ENCODE measurements at regions not wholly inside any gene's neighbourhood (a gene's known extent, or its start where the extent isn't known, plus 50 kb on each side); places are given as distances from the start of the nearest gene placed in this dataset.

GRCh38 chr13:37950016-37950415, 80.4 kb upstream of the TRPC4 start:
- no peak for DNase-seq

GRCh38 chr13:37947419-37948140, 78.0 kb upstream of the TRPC4 start:
- DNase-seq (no peak), ATAC-seq (no peak)
- intact Hi-C loops (cut with DNase I, micrococcal nuclease) = no loop called here

More at GRCh38 chr13:37950016-37950415, 80.4 kb upstream of the TRPC4 start:
- intact Hi-C loops (cut with DNase I, micrococcal nuclease) = no loop called here
- ATAC-seq = no peak

- no peak for ATAC-seq
- DNase-seq = no peak
- intact Hi-C loops (cut with DNase I, micrococcal nuclease) = no loop called here
Measured at GRCh38 chr13:37945651-37946575, 76.3 kb upstream of the TRPC4 start.

GRCh38 chr13:37944869-37945442, 75.4 kb upstream of the TRPC4 start:
- intact Hi-C loops (cut with DNase I, micrococcal nuclease) = no loop called here
- no peak for ATAC-seq

GRCh38 chr13:37944081-37944868, 74.7 kb upstream of the TRPC4 start:
- intact Hi-C loops (cut with DNase I, micrococcal nuclease) = no loop called here
- ATAC-seq = no peak
- no peak for DNase-seq

More at GRCh38 chr13:37944869-37945442, 75.4 kb upstream of the TRPC4 start:
- no peak for DNase-seq

GRCh38 chr13:37942929-37943328, 73.4 kb upstream of the TRPC4 start:
- no peak for DNase-seq

GRCh38 chr13:37934339-37935191, 65.0 kb upstream of the TRPC4 start:
- ATAC-seq (no peak), DNase-seq (no peak)
- intact Hi-C loops (cut with DNase I, micrococcal nuclease) = no loop called here

More at GRCh38 chr13:37942929-37943328, 73.4 kb upstream of the TRPC4 start:
- intact Hi-C loops (cut with DNase I, micrococcal nuclease) = no loop called here
- no peak for ATAC-seq

GRCh38 chr13:37929308-37929707, 59.7 kb upstream of the TRPC4 start:
- ATAC-seq = no peak
- intact Hi-C loops (cut with DNase I, micrococcal nuclease) = no loop called here
- DNase-seq = no peak

- DNase-seq (no peak), ATAC-seq (no peak)
- intact Hi-C loops (cut with DNase I, micrococcal nuclease) = no loop called here
Measured at GRCh38 chr13:37927561-37927960, 58.0 kb upstream of the TRPC4 start.

GRCh38 chr13:37925878-37926473, 56.4 kb upstream of the TRPC4 start:
- ATAC-seq = no peak
- no peak for DNase-seq
- intact Hi-C loops (cut with DNase I, micrococcal nuclease) = no loop called here

- intact Hi-C loops (cut with DNase I, micrococcal nuclease) = no loop called here
- no peak for ATAC-seq
- no peak for DNase-seq
Measured at GRCh38 chr13:37923236-37923635, 53.7 kb upstream of the TRPC4 start.

GRCh38 chr13:37919329-37919880, 49.8 kb upstream of the TRPC4 start:
- no peak for ATAC-seq
- DNase-seq = no peak
- intact Hi-C loops (cut with DNase I, micrococcal nuclease) = no loop called here
